GM19438 (cell line): ENCODE measurements at regions not wholly inside any gene's neighbourhood (a gene's known extent, or its start where the extent isn't known, plus 50 kb on each side); places are given as distances from the start of the nearest gene placed in this dataset.

Experiments used
- ATAC-seq: cut with Tn5 transposase; IDR thresholded peaks from one replicate; pipeline ENCODE4 v1.9.1; 2021; ENCODE audit warnings: low read depth; ENCODE audit not compliant: unreplicated experiment

GRCh38 chr1:187283984-187284383, 455.2 kb downstream of the PLA2G4A start:
- no peak for ATAC-seq

GRCh38 chr1:187294421-187295201, 465.9 kb downstream of the PLA2G4A start:
- ATAC-seq = no peak

GRCh38 chr1:187300081-187300480, 471.3 kb downstream of the PLA2G4A start:
- ATAC-seq = no peak

GRCh38 chr1:187306710-187307415, 478.1 kb downstream of the PLA2G4A start:
- ATAC-seq = no peak

GRCh38 chr1:187310038-187310631, 481.4 kb downstream of the PLA2G4A start:
- ATAC-seq = no peak

GRCh38 chr1:187313115-187313514, 484.4 kb downstream of the PLA2G4A start:
- no peak for ATAC-seq

GRCh38 chr1:187326557-187326956, 497.8 kb downstream of the PLA2G4A start:
- no peak for ATAC-seq

- ATAC-seq = no peak
Measured at GRCh38 chr1:187336441-187337168, 507.9 kb downstream of the PLA2G4A start.

GRCh38 chr1:187338762-187339412, 510.1 kb downstream of the PLA2G4A start:
- ATAC-seq = no peak

GRCh38 chr1:187342495-187342894, 513.7 kb downstream of the PLA2G4A start:
- no peak for ATAC-seq

- no peak for ATAC-seq
Measured at GRCh38 chr1:187374082-187374481, 545.3 kb downstream of the PLA2G4A start.

GRCh38 chr1:187374742-187375141, 546.0 kb downstream of the PLA2G4A start:
- ATAC-seq = no peak

GRCh38 chr1:187383366-187383765, 554.6 kb downstream of the PLA2G4A start:
- ATAC-seq = no peak

GRCh38 chr1:187384504-187384903, 555.8 kb downstream of the PLA2G4A start:
- ATAC-seq = no peak

- no peak for ATAC-seq
Measured at GRCh38 chr1:187390215-187390818, 561.6 kb downstream of the PLA2G4A start.

- no peak for ATAC-seq
Measured at GRCh38 chr1:187396226-187396625, 567.5 kb downstream of the PLA2G4A start.

- ATAC-seq = no peak
Measured at GRCh38 chr1:187396929-187397796, 568.4 kb downstream of the PLA2G4A start.

- no peak for ATAC-seq
Measured at GRCh38 chr1:187408212-187409004, 579.7 kb downstream of the PLA2G4A start.
